ENCODE measurements at regions not wholly inside any gene's neighbourhood (a gene's known extent, or its start where the extent isn't known, plus 50 kb on each side); places are given as distances from the start of the nearest gene placed in this dataset.
"Not testable (repeated sequence)": the region's sequence is repeated elsewhere in the genome, so short reads cannot be mapped to it uniquely, and the experiment has no call there.

GRCh38 chr11:106309070-106309684 is 231.7 kb downstream of the AASDHPPT start:
- intact Hi-C loops (cut with DNase I), result no loop called here

GRCh38 chr11:106311531-106312230 is 234.2 kb downstream of the AASDHPPT start:
- intact Hi-C loops (cut with DNase I), result no loop called here
- WGBS, 4 donors, result 83 to 92% (median 87%) methylated on average over 3 of the region's 3 CpGs
- no peaks in the 10 kb centered on the region for H3K4me1 ChIP-seq (replicated peaks in 1 of 2)
- no peaks in the 10 kb centered on the region for H3K9me3 ChIP-seq (replicated peaks in 1 of 3)
- DNase-seq, result no peak
- H3K36me3 ChIP-seq (replicated peaks in 1 of 2), result no peaks in the 10 kb centered on the region
- no peaks in the 10 kb centered on the region for H3K27me3 ChIP-seq
- no peak for TF ChIP-seq POLR2A (IDR thresholded peaks at IDR 0.05)
- TF ChIP-seq, protein P1, sequence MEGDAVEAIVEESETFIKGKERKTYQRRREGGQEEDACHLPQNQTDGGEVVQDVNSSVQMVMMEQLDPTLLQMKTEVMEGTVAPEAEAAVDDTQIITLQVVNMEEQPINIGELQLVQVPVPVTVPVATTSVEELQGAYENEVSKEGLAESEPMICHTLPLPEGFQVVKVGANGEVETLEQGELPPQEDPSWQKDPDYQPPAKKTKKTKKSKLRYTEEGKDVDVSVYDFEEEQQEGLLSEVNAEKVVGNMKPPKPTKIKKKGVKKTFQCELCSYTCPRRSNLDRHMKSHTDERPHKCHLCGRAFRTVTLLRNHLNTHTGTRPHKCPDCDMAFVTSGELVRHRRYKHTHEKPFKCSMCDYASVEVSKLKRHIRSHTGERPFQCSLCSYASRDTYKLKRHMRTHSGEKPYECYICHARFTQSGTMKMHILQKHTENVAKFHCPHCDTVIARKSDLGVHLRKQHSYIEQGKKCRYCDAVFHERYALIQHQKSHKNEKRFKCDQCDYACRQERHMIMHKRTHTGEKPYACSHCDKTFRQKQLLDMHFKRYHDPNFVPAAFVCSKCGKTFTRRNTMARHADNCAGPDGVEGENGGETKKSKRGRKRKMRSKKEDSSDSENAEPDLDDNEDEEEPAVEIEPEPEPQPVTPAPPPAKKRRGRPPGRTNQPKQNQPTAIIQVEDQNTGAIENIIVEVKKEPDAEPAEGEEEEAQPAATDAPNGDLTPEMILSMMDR (IDR thresholded peaks at IDR 0.05), result no peak
- H3K27ac ChIP-seq, result no peak overlapping the region
- no peak overlapping the region for H3K4me3 ChIP-seq

More at GRCh38 chr11:106309070-106309684, 231.7 kb downstream of the AASDHPPT start:
- no peaks in the 10 kb centered on the region for H3K27me3 ChIP-seq
- H3K4me1 ChIP-seq (replicated peaks in 1 of 2), result no peaks in the 10 kb centered on the region
- no peak for TF ChIP-seq POLR2A (IDR thresholded peaks at IDR 0.05)
- TF ChIP-seq, protein P1 (IDR thresholded peaks at IDR 0.05), result no peak
- no peak overlapping the region for H3K27ac ChIP-seq
- no peaks in the 10 kb centered on the region for H3K9me3 ChIP-seq (replicated peaks in 1 of 3)
- no peak overlapping the region for H3K4me3 ChIP-seq
- H3K36me3 ChIP-seq (replicated peaks in 1 of 2), result no peaks in the 10 kb centered on the region
- WGBS, 4 donors, result 68 to 85% (median 74%) methylated on average over 2 of the region's 2 CpGs
- DNase-seq, result no peak

DNA sequence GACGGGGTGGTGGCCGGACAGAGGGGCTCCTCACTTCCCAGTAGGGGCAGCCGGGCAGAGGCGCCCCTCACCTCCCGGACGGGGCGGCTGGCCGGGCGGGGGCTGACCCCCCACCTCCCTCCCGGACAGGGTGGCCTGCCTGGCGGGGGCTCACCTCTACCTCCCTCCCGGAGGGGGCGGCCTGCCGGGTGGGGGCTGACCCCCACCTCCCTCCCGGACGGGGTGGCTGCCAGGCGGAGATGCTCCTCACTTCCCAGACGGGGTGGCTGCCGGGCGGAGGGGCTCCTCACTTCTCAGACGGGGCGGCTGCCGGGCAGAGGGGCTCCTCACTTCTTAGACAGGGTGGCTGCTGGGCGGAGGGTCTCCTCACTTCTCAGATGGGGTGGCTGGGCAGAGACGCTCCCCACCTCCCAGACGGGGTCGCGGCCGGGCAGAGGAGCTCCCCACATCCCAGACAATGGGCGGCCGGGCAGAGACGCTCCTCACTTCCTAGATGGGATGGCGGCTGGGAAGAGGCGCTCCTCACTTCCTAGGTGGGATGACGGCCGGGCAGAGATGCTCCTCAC is 239.8 kb downstream of the AASDHPPT start:
- intact Hi-C loops (cut with DNase I); DNase-seq; H3K9me3 ChIP-seq (replicated peaks in 1 of 3); H3K4me3 ChIP-seq; H3K27ac ChIP-seq; H3K36me3 ChIP-seq (replicated peaks in 1 of 2); H3K4me1 ChIP-seq (replicated peaks in 1 of 2); H3K27me3 ChIP-seq: not testable (repeated sequence)
- WGBS, 4 donors, result 91 to 100% (median 96%) methylated on average over 1 to 35 of the region's 36 CpGs

DNA sequence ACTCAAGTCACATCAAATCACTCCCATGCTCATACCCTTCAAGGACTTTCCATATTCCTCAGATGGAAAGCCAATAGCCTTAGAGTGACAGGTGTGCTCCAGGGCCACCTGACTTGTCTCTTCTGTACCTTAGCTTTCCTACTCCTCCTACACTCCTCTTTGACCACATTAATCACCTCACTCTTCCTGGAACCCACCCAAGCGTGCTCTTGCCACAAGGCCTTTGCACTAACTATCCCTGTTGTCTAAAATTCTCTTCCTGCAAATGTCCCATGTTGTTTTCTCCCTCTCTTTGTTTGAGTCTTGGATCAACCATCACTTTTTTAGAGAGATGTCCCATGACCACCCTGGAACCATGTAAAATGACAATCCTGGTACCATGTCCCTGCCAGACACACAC is 244.1 kb downstream of the AASDHPPT start:
- Histone ChIP-seq H3K27me3 (no peaks in the 10 kb centered on the region), H3K36me3 (replicated peaks in 1 of 2) (no peaks in the 10 kb centered on the region), H3K27ac (no peak overlapping the region), H3K9me3 (replicated peaks in 1 of 3) (no peaks in the 10 kb centered on the region), H3K4me1 (replicated peaks in 1 of 2) (no peaks in the 10 kb centered on the region), H3K4me3 (no peak overlapping the region)
- TF ChIP-seq, protein P1 (IDR thresholded peaks at IDR 0.05), result no peak
- no peak for TF ChIP-seq POLR2A (IDR thresholded peaks at IDR 0.05)
- intact Hi-C loops (cut with DNase I), result no loop called here
- WGBS, 4 donors, result 80 to 88% (median 83%) methylated on average over 1 of the region's 1 CpG
- DNase-seq, result no peak

Measured in adrenal gland (tissue), 9 donors.